Vagina (tissue), 2 donors: ENCODE measurements at regions not wholly inside any gene's neighbourhood (a gene's known extent, or its start where the extent isn't known, plus 50 kb on each side); places are given as distances from the start of the nearest gene placed in this dataset.

Source experiments
- POLR2A ChIP-seq, 2 donors: fragments of 450-650 bp; IDR thresholded peaks; one replicate each; pipeline ENCODE4 v1.6.1; 2017; ENCODE audit warnings: antibody characterized with exemption in 2 of 2, mild to moderate bottlenecking in 2 of 2, moderate library complexity in 2 of 2
- POLR2AphosphoS5 ChIP-seq, 2 donors: sonication (generic); formaldehyde crosslinking; IDR thresholded peaks; one replicate each; pipeline ENCODE4 v1.9.0; 2017; ENCODE audit warnings: antibody characterized with exemption in 2 of 2, mild to moderate bottlenecking in 2 of 2, low read depth in 1 of 2; ENCODE audit not compliant: insufficient read depth in 1 of 2

- no peak for TF ChIP-seq POLR2AphosphoS5 (IDR thresholded peaks at IDR 0.05; ENCODE audit: insufficient read depth in 1 of 2, low read depth in 1 of 2)
- TF ChIP-seq POLR2A (IDR thresholded peaks at IDR 0.05): no peak
These were observed 164.1 kb upstream of the CCDC54 start for GRCh38 chr3:107213044-107213669.
